PC-3 (cell line): ENCODE measurements at regions not wholly inside any gene's neighbourhood (a gene's known extent, or its start where the extent isn't known, plus 50 kb on each side); places are given as distances from the start of the nearest gene placed in this dataset.

Experiments used
- ATAC-seq: fragments of 200-7000 bp; cut with Tn5 transposase; 2 replicates; pipeline ENCODE4 v1.9.1; 2020; ENCODE audit warnings: mild to moderate bottlenecking, moderate library complexity
- BruUV-seq: library from RNA; stranded (reverse); fragments of 400-500 nt; replicated peaks from 2 replicates; lab custom pipeline; 2021; lab: Mats Ljungman, UMichigan
- CTCF ChIA-PET: fragments of 300-600 bp; sonication (Branson Sonifier 250); formaldehyde crosslinking; loops from one replicate; lab custom pipeline; 2022; ENCODE audit warnings: antibody characterized with exemption; lab: Charles Lee
- POLR2A ChIA-PET: fragments of 300-600 bp; sonication (Branson Sonifier 250); formaldehyde crosslinking; loops from one replicate; lab custom pipeline; 2022; ENCODE audit warnings: antibody characterized with exemption; ENCODE audit not compliant: unreplicated experiment; lab: Charles Lee
- DNase-seq: peaks from one replicate; pipeline ENCODE4 v3.0.0-alpha.2; 2015
- H2AFZ ChIP-seq: fragments of 300-600 bp; sonication (generic); 2 replicates; pipeline ENCODE4 v1.6.0; 2016; ENCODE audit warnings: antibody characterized with exemption, low read length
- H3F3A ChIP-seq: fragments of 300-600 bp; sonication (generic); one replicate; pipeline ENCODE4 v1.6.0; 2017; ENCODE audit warnings: antibody characterized with exemption, low read length, control low read depth, mild to moderate bottlenecking; ENCODE audit not compliant: unreplicated experiment
- H3K27ac ChIP-seq: fragments of 300-600 bp; sonication (generic); 2 replicates; pipeline ENCODE4 v1.5.1; 2016; ENCODE audit warnings: mild to moderate bottlenecking, low read length
- H3K27me3 ChIP-seq: fragments of 300-600 bp; sonication (generic); 2 replicates; pipeline ENCODE4 v1.6.1; 2016; ENCODE audit warnings: low read length, mixed read lengths
- H3K36me3 ChIP-seq: fragments of 300-600 bp; sonication (generic); 2 replicates; pipeline ENCODE4 v1.6.1; 2016; ENCODE audit warnings: low read depth, mixed run types, low read length, mixed read lengths
- H3K4me1 ChIP-seq: fragments of 300-600 bp; sonication (generic); 2 replicates; pipeline ENCODE4 v1.5.1; 2016; ENCODE audit warnings: low read length; ENCODE audit not compliant: insufficient read depth
- H3K4me2 ChIP-seq: fragments of 300-600 bp; sonication (generic); 2 replicates; pipeline ENCODE4 v1.6.0; 2016; ENCODE audit warnings: low read length
- H3K4me3 ChIP-seq: fragments of 300-600 bp; sonication (generic); 2 replicates; pipeline ENCODE4 v1.5.1; 2016; ENCODE audit warnings: mild to moderate bottlenecking, low read length, mixed read lengths
- H3K79me2 ChIP-seq: fragments of 300-600 bp; sonication (generic); 2 replicates; pipeline ENCODE4 v1.6.1; 2017; ENCODE audit warnings: low read length, mixed read lengths
- H3K9ac ChIP-seq: fragments of 300-600 bp; sonication (generic); 2 replicates; pipeline ENCODE4 v1.6.0; 2016; ENCODE audit warnings: mild to moderate bottlenecking, low read length
- H3K9me2 ChIP-seq: fragments of 300-600 bp; sonication (generic); replicated peaks from 2 replicates; pipeline ENCODE4 v1.6.1; 2016; ENCODE audit warnings: mixed run types, low read length, mixed read lengths
- H3K9me3 ChIP-seq: fragments of 300-600 bp; sonication (generic); 2 replicates; pipeline ENCODE4 v1.6.1; 2016; ENCODE audit warnings: low read length, mixed read lengths
- H4K20me1 ChIP-seq: fragments of 300-600 bp; sonication (generic); 2 replicates; pipeline ENCODE4 v1.6.1; 2016; ENCODE audit warnings: low read length, mixed read lengths
- CTCF ChIP-seq: fragments of 300-600 bp; sonication (generic); conservative IDR thresholded peaks from 2 replicates; pipeline ENCODE4 v1.5.1; 2017; ENCODE audit warnings: antibody characterized with exemption, low read depth, mild to moderate bottlenecking, low read length
- EZH2 ChIP-seq: fragments of 300-600 bp; sonication (generic); IDR thresholded peaks from one replicate; pipeline ENCODE4 v1.6.1; 2017; ENCODE audit warnings: antibody characterized with exemption, mild to moderate bottlenecking, low read length; ENCODE audit not compliant: unreplicated experiment
- EZH2phosphoT487 ChIP-seq: fragments of 300-600 bp; sonication (generic); IDR thresholded peaks from 2 replicates; pipeline ENCODE4 v1.6.1; 2018; ENCODE audit warnings: mild to moderate bottlenecking, antibody characterized with exemption, low read length, borderline replicate concordance
- intact Hi-C: fragments of 100-400 bp; cut with micrococcal nuclease; formaldehyde crosslinking; loops from 2 replicates; pipeline ENCODE4 v1.9.0; 2023

GRCh38 chr10:9234191-9234590 is 1179.7 kb downstream of the GATA3 start:
- Histone ChIP-seq H3K4me3 (no peak overlapping the region), H3K9me2 (no peaks in the 10 kb centered on the region), H3K27me3 (peaks cover 53% of the 10 kb centered on the region), H2AFZ (no peak overlapping the region), H3K9ac (no peak overlapping the region), H3K27ac (no peak overlapping the region), H3K36me3 (no peaks in the 10 kb centered on the region), H4K20me1 (no peaks in the 10 kb centered on the region), H3K4me2 (no peak overlapping the region), H3K9me3 (no peaks in the 10 kb centered on the region), H3K79me2 (no peaks in the 10 kb centered on the region), H3F3A (no peaks in the 10 kb centered on the region), H3K4me1 (no peaks in the 10 kb centered on the region)
- no TSS peak for BruUV-seq
- TF ChIP-seq EZH2: no peak
- TF ChIP-seq EZH2phosphoT487: no peak
- TF ChIP-seq CTCF: no peak
- intact Hi-C loops: no loop called here
- DNase-seq: no peak
- ChIA-PET CTCF (no interaction called here), POLR2A (no interaction called here)
- no peak for ATAC-seq

- ATAC-seq: no peak
- Histone ChIP-seq H3K27me3 (peaks cover 28% of the 10 kb centered on the region), H3K4me3 (no peak overlapping the region), H3K79me2 (no peaks in the 10 kb centered on the region), H3K9me2 (no peaks in the 10 kb centered on the region), H3K9ac (no peak overlapping the region), H3K9me3 (no peaks in the 10 kb centered on the region), H3K27ac (no peak overlapping the region), H3K4me1 (no peaks in the 10 kb centered on the region), H3K4me2 (no peak overlapping the region), H3F3A (no peaks in the 10 kb centered on the region), H4K20me1 (no peaks in the 10 kb centered on the region), H2AFZ (no peak overlapping the region), H3K36me3 (no peaks in the 10 kb centered on the region)
- BruUV-seq: no TSS peak
- ChIA-PET CTCF (no interaction called here), POLR2A (no interaction called here)
- peak; percentile 1 for DNase-seq
- intact Hi-C loops: no loop called here
- TF ChIP-seq EZH2phosphoT487 (no peak), EZH2 (no peak), CTCF (no peak)
Measured at GRCh38 chr10:9238041-9238440, 1183.6 kb downstream of the GATA3 start.

GRCh38 chr10:9239298-9239697 is 1184.8 kb downstream of the GATA3 start:
- H3K79me2 ChIP-seq: no peaks in the 10 kb centered on the region
- ChIA-PET CTCF (no interaction called here), POLR2A (no interaction called here)
- no TSS peak for BruUV-seq
- DNase-seq (no peak), ATAC-seq (no peak)
- H2AFZ ChIP-seq: no peak overlapping the region
- no peak for TF ChIP-seq EZH2
- TF ChIP-seq EZH2phosphoT487: no peak
- TF ChIP-seq CTCF: no peak
- H3K4me3 ChIP-seq: no peak overlapping the region
- H3K9me3 ChIP-seq: no peaks in the 10 kb centered on the region
- H3K9me2 ChIP-seq: no peaks in the 10 kb centered on the region
- no peaks in the 10 kb centered on the region for H3K36me3 ChIP-seq
- intact Hi-C loops: no loop called here
- H3K4me2 ChIP-seq: no peak overlapping the region
- no peak overlapping the region for H3K9ac ChIP-seq
- H3F3A ChIP-seq: no peaks in the 10 kb centered on the region
- H3K4me1 ChIP-seq: no peaks in the 10 kb centered on the region
- H3K27ac ChIP-seq: no peak overlapping the region
- H3K27me3 ChIP-seq: peaks cover 34% of the 10 kb centered on the region
- no peaks in the 10 kb centered on the region for H4K20me1 ChIP-seq
